DMS 273 treated with DMSO at 0.1 percent for 48 hours (cell line): ENCODE measurements at regions not wholly inside any gene's neighbourhood (a gene's known extent, or its start where the extent isn't known, plus 50 kb on each side); places are given as distances from the start of the nearest gene placed in this dataset.

Experiments used
- DNase-seq: peaks from one replicate; lab custom pipeline; 2025; lab: John Stamatoyannopoulos, UW

DNA sequence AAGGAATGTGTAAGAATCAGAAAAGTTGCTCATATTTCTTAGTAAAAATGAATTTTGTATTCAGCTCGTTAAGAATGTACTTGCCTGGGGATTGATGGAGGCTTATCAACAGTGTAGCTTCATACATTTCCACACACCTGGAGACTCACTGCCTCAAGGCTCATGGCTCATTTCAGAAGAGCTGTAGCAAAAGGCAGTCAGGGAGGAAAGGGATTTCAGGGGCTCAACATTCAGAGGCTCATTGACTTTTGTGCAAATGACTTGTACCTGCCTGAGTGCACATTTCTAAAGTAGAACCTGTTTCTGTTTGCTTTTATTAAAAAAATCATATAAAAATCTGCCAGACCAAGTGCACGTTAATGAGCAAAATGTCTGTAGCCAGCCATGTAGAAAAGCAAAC is 304.4 kb downstream of the KCNS3 start:
- DNase-seq: no peak

DNA sequence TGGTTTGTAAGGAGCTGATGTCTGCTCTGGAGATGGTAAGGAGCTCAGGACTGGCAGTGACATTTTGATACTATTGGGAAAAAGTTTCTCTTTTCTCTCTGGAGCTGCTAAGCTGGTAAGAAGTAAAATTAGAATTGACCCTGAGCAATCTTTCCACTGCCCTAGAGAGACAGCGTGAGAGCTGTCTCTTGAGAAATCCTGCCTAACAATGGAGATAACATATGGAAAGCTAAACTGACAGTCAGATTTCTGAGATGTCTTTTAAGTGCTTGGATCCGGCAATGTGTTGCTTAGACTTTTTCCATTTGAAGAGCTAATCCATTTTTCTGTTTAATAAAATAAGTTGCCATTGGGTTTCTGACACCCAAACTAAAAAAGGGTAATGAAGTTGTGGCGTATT is 302.4 kb downstream of the KCNS3 start:
- DNase-seq: no peak

- DNase-seq: no peak
Observed at GRCh38 chr2:18180031-18180610, 301.7 kb downstream of the KCNS3 start.

- peak; percentile 14 for DNase-seq
Observed at GRCh38 chr2:18178736-18179349, 300.4 kb downstream of the KCNS3 start.

DNA sequence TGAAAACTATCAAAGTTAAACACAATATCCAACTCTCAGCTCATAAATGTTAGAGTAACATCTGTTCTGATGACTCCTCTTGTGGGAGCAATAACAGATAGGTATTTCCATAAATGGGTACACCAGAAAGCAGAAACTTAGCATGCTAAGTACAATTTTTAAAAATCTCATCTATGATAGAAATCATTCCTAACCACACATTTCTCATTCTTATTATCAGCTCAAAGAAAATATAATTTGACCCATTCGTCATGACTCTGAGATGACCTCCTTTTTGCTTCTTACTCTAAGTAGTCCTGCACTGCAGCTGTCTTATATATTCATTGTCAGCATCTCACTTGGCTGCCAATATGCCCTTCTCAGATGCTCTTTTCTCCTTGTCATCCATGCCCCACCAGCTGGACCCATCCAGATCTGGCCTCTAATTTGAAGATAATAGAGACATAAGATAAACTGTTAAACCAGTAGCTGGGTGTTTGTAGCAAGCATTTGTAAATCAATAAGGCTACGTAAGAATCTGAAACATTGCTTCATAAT is 298.3 kb downstream of the KCNS3 start:
- no peak for DNase-seq

DNA sequence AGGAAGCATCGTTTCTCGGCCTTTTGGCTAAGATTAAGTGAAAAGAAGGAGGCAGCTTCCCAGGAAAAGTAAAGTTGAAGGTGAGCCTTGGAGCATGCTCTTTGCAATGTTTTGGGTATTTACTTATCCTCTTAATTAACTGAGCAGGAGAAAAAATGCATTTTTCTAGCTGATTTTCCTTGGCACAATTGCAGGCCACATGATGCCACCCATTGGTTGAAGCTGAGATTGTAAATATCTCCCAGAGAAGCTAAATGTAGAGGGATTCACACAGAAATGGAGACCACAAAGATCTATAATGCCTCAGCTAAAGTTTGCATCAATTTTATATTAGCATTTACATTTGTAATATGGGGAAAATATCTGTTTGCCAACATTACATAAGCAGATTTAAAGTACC is 294.1 kb downstream of the KCNS3 start:
- no peak for DNase-seq

- DNase-seq: no peak
Observed at GRCh38 chr2:18171191-18172139, 293.0 kb downstream of the KCNS3 start.

DNA sequence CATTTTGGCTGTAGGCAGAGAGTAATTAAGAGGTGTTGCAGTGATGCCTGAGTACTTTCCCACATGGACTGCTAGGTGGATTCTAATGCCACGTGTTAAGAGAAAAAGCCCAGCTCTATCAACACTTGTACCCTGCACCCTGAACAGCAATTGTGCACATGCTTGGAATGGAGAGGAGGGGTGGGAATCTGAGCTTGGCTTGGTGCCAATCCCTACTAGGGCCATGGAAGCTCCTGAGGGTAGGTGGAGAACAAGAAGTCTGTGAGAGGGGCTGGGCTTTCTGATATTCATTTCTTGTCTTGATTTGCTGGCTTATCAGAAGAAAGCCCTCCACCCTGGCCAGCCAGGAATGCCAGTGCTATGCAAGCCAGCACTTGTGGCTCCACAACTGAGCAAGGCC is 292.2 kb downstream of the KCNS3 start:
- no peak for DNase-seq

GRCh38 chr2:18169893-18170175 is 291.4 kb downstream of the KCNS3 start:
- no peak for DNase-seq

DNA sequence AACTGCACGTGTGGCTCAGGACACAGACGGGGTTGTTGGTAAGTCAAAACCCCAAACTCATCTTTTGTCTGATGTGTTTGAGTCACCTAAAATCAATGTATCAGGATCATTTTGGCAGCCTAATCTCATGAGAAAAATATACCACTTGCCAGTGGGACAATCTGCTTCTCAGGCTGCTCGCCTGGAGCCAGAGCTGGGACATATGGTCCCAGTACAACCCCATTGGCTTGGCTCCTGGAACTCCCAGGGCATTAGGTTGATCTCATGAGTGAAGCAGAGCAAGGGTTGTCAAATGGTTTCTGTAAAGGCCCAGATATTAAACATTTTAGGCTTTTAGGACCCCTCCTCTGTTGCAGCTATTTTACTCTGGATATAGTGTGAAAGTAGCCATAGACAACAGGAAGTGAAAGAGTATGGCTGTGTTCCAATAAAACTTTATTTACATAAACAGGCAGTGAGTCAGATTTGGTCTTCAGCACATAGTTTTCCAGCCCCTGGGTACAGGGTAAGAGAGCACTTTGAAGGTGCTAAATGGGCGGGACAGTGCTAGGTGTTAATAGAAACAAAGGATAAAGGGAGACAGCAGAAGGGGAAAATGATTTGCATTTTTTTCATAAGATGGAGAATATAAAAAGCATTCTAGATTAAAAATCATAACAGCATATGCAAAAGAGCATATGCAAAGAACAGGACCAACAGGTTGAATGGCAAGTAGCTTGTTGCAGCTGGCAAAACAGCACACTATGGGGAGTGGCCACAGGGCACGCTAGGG is 290.8 kb downstream of the KCNS3 start:
- DNase-seq: no peak

- no peak for DNase-seq
Observed at GRCh38 chr2:18167871-18168270, 289.4 kb downstream of the KCNS3 start.

DNA sequence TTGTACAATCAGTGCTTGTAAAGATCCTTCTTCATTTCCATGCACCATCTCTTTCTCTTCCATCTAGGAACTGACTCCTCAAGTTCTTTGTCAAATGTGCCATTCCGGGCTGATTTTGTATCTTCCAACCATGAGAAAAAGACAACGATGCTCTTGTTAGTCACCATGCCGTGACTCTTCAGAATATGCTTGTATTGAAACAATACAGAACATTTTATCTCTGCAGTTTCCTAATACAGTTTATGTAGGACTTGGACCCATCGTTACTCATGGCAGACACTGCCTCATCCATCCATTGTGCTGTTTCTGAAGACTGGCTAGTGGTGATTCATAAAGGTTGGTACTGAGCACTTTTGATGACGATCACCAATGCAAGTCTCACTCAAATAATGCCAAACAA is 283.2 kb downstream of the KCNS3 start:
- DNase-seq: no peak

- DNase-seq: no peak
Observed at GRCh38 chr2:18159896-18160295, 281.4 kb downstream of the KCNS3 start.

DNA sequence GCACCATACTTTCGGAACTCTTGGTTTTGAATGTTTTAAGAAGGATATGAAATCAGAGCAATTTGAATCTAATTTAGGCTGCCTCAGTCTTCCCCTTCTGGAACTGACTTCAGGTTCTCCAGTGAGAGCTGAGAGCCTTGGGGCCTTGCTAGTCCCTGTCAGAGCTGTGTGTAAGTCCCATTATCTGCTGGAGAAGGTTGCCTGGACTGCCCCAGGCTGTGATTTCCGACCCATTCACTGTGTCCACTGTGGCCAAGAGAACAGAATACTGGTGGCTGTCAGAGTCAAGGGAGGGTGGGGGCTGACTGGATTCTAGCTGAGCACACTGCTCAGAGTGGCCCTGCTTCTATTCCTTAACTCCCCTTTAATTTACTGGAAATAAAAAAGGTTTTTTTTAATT is 278.0 kb downstream of the KCNS3 start:
- no peak for DNase-seq

GRCh38 chr2:18156002-18156401 is 277.5 kb downstream of the KCNS3 start:
- no peak for DNase-seq

- DNase-seq: no peak
Observed at GRCh38 chr2:18154812-18155211, 276.3 kb downstream of the KCNS3 start.

GRCh38 chr2:18154259-18154658 is 275.8 kb downstream of the KCNS3 start:
- DNase-seq: no peak

GRCh38 chr2:18153741-18154140 is 275.3 kb downstream of the KCNS3 start:
- no peak for DNase-seq

DNA sequence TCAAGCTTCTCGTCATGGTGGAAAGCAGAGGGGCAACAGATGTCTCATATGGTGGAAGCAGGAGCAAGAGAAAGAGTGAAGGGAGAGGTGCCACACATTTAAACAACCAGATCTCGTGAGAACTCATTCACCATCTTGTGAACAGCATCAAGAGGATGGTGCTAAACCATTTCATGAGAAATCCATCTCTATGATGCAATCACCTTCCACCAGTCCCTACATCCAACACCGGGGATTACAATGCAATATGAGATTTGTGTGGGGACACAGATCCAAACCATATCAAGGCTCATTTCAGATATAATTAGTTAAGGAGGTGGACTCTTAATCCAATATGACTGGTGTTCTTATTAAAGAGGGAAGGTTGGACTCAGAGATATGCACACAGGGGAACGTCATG is 272.8 kb downstream of the KCNS3 start:
- DNase-seq: no peak

GRCh38 chr2:18149660-18150246 is 271.3 kb downstream of the KCNS3 start:
- DNase-seq: no peak

DNA sequence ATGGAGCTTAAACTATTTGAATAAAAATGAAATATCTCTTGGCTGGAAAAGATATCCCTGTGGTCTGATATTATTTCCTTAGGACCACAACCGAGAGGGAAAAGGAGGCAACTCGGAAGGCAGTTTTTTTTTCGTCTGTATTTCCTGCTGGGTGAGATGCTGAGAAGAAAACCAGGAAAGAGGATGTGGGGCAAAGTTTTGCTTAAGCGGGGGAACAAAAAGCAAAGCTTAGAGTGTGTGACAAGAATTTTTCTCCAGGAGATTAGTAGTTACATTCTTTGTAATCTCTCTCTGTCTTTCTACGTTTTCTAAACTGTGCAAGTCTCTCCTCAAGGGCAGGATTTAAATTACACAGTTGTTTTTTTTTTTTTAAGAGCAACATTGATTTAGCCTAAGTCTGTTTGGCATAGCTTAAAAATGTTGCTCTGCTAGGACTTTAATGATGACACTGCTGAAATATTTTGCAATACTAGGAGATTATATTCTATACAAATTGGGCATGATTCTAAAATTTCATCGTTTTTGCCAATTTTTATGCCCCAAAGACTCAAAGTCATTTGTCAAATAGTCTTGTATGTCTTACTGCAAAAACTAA is 258.5 kb downstream of the KCNS3 start:
- no peak for DNase-seq

DNA sequence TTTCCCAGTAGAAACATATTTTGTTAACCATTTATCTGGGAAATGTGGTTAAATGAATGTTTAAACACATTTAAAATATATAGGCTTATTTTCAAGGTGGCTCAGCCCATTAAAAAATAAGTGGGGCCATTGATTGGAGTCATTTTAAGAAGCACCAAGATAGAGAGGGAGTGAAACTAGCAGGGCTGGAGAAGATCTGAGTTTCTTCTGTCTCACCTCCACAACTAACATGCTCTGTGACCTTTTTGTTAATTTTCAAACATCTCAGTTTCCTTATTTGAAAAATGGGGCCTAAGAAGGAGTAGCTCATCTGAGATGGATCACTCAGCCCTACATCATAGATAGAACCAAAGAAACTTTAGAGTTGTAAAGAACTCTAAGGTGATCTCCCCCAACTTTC is 254.8 kb downstream of the KCNS3 start:
- DNase-seq: no peak
